H1 (cell line): ENCODE measurements at regions not wholly inside any gene's neighbourhood (a gene's known extent, or its start where the extent isn't known, plus 50 kb on each side); places are given as distances from the start of the nearest gene placed in this dataset.

ENCODE experiments used
- CTCF ChIA-PET: fragments of 300-600 bp; sonication (Branson Sonifier 250); formaldehyde crosslinking; loops from one replicate; lab custom pipeline; 2021; ENCODE audit not compliant: partially characterized antibody; lab: Charles Lee
- POLR2A ChIA-PET: fragments of 300-600 bp; sonication (Branson Sonifier 250); formaldehyde crosslinking; loops from one replicate; lab custom pipeline; 2021; ENCODE audit warnings: inconsistent platforms; ENCODE audit not compliant: partially characterized antibody; lab: Charles Lee
- DNase-seq, 2 experiments: peaks; one replicate each; pipeline versions ENCODE4 v3.0.0 to v3.0.0-alpha.2; 2010 to 2022; ENCODE audit warnings: low spot score in 2 of 2, low read depth in 1 of 2, mixed read lengths in 1 of 2
- FAIRE-seq: peaks from 2 replicates; lab custom pipeline; 2011; peaks lifted over from hg19 to GRCh38; lab: Jason Lieb, UNC
- H2AFZ ChIP-seq: 2 replicates; pipeline ENCODE4 v1.8.1; 2012; ENCODE audit warnings: low read length, inconsistent platforms
- H2AK5ac ChIP-seq: 2 replicates; pipeline ENCODE4 v1.6.1; 2013; ENCODE audit warnings: low read depth, low read length
- H2BK120ac ChIP-seq: replicated peaks from 2 replicates; pipeline ENCODE3; 2013; ENCODE audit warnings: low read depth, low read length, inconsistent platforms
- H2BK12ac ChIP-seq: 2 replicates; pipeline ENCODE4 v1.6.1; 2013; ENCODE audit warnings: low read depth, low read length
- H2BK15ac ChIP-seq: 2 replicates; pipeline ENCODE4 v1.6.1; 2013; ENCODE audit warnings: low read length
- H2BK20ac ChIP-seq: 2 replicates; pipeline ENCODE4 v1.6.1; 2013; ENCODE audit warnings: low read length
- H2BK5ac ChIP-seq: 2 replicates; pipeline ENCODE4 v1.6.1; 2013; ENCODE audit warnings: low read depth, low read length
- H3K14ac ChIP-seq: 2 replicates; pipeline ENCODE4 v1.6.1; 2013; ENCODE audit warnings: inconsistent platforms; ENCODE audit not compliant: insufficient read length
- H3K18ac ChIP-seq: 2 replicates; pipeline ENCODE4 v1.6.1; 2013; ENCODE audit warnings: low read length; ENCODE audit errors: extremely low read depth
- H3K23ac ChIP-seq: 2 replicates; pipeline ENCODE4 v1.6.1; 2013; ENCODE audit warnings: inconsistent platforms; ENCODE audit not compliant: insufficient read length
- H3K23me2 ChIP-seq: 2 replicates; pipeline ENCODE4 v1.6.1; 2013; ENCODE audit warnings: low read depth, low read length
- H3K27ac ChIP-seq: 2 replicates; pipeline ENCODE4 v1.6.1; 2011; ENCODE audit warnings: low read depth, low read length, inconsistent platforms
- H3K27me3 ChIP-seq, 4 experiments: replicated peaks in 1 of 4; 1 replicate in 1 of 4; 2 replicates in 3 of 4; pipeline versions ENCODE4 v1.6.1 to v1.8.1; 2011 to 2013; ENCODE audit warnings: low read length in 3 of 4, mild to moderate bottlenecking in 3 of 4, inconsistent platforms in 2 of 4, mixed read lengths in 2 of 4, moderate library complexity in 1 of 4; ENCODE audit not compliant: control insufficient read depth in 3 of 4, insufficient read depth in 3 of 4; ENCODE audit errors: extremely low read depth in 1 of 4
- H3K36me3 ChIP-seq, 4 experiments: 2 replicates each; pipeline versions ENCODE4 v1.6.1 to v1.8.1; 2011 to 2013; ENCODE audit warnings: mild to moderate bottlenecking in 4 of 4, low read length in 3 of 4, moderate library complexity in 2 of 4, control low read depth in 1 of 4, inconsistent platforms in 1 of 4; ENCODE audit not compliant: insufficient read depth in 4 of 4, control insufficient read depth in 2 of 4
- H3K4ac ChIP-seq: replicated peaks from 2 replicates; pipeline ENCODE3; 2013; ENCODE audit warnings: low read length, low read depth, mixed read lengths, inconsistent platforms; ENCODE audit not compliant: insufficient read length
- H3K4me1 ChIP-seq, 4 experiments: replicated peaks in 1 of 4; 1 replicate in 1 of 4; 2 replicates in 3 of 4; pipeline versions ENCODE4 v1.6.1 to v1.8.1; 2011 to 2013; ENCODE audit warnings: low read length in 3 of 4, inconsistent platforms in 2 of 4, mixed read lengths in 1 of 4; ENCODE audit not compliant: insufficient read depth in 4 of 4, control insufficient read depth in 3 of 4
- H3K4me2 ChIP-seq, 2 experiments: 2 replicates each; pipeline versions ENCODE4 v1.6.1 to v1.8.1; 2011 to 2013; ENCODE audit warnings: low read depth in 2 of 2, low read length in 2 of 2, control low read depth in 1 of 2, inconsistent platforms in 1 of 2, mild to moderate bottlenecking in 1 of 2; ENCODE audit not compliant: insufficient read depth in 1 of 2
- H3K4me3 ChIP-seq, 4 experiments: fragments of 200-600, 300-600 bp in 1 of 4; sonication (generic), shearing (Covaris generic), sonication (Bioruptor Twin) in 1 of 4; 2 replicates each; pipeline versions ENCODE4 v1.5.1 to v1.8.1; 2011 to 2016; ENCODE audit warnings: low read length in 4 of 4, low read depth in 3 of 4, control low read depth in 2 of 4, inconsistent platforms in 2 of 4, mild to moderate bottlenecking in 2 of 4, mixed read lengths in 1 of 4, moderate library complexity in 1 of 4; ENCODE audit not compliant: insufficient read depth in 2 of 4; ENCODE audit errors: extremely low read depth in 1 of 4
- H3K56ac ChIP-seq: replicated peaks from 2 replicates; pipeline ENCODE3; 2013; ENCODE audit warnings: low read depth, mild to moderate bottlenecking, mixed read lengths, low read length, inconsistent platforms; ENCODE audit not compliant: insufficient read length
- H3K79me1 ChIP-seq: 2 replicates; pipeline ENCODE4 v1.6.1; 2013; ENCODE audit warnings: low read depth, low read length, control low read depth
- H3K79me2 ChIP-seq, 2 experiments: 2 replicates each; pipeline versions ENCODE4 v1.6.1 to v1.8.1; 2012 to 2013; ENCODE audit warnings: low read length in 2 of 2, mild to moderate bottlenecking in 2 of 2, inconsistent platforms in 1 of 2; ENCODE audit not compliant: insufficient read depth in 2 of 2, control insufficient read depth in 1 of 2
- H3K9ac ChIP-seq, 4 experiments: replicated peaks in 1 of 4; 1 replicate in 1 of 4; 2 replicates in 3 of 4; pipeline versions ENCODE4 v1.6.1 to v1.8.1; 2011 to 2013; ENCODE audit warnings: low read depth in 3 of 4, low read length in 3 of 4, control low read depth in 2 of 4, mild to moderate bottlenecking in 2 of 4, moderate library complexity in 2 of 4, inconsistent platforms in 1 of 4; ENCODE audit errors: extremely low read depth in 1 of 4
- H3K9me3 ChIP-seq, 2 experiments: 2 replicates each; pipeline versions ENCODE4 v1.6.1 to v1.8.1; 2012 to 2013; ENCODE audit warnings: mild to moderate bottlenecking in 2 of 2, moderate library complexity in 2 of 2, control low read depth in 1 of 2, inconsistent platforms in 1 of 2, low read depth in 1 of 2, low read length in 1 of 2, mixed read lengths in 1 of 2; ENCODE audit not compliant: insufficient read depth in 2 of 2
- H4K20me1 ChIP-seq, 2 experiments: replicated peaks in 1 of 2; 2 replicates each; pipeline versions ENCODE3 to v1.8.1; 2011 to 2013; ENCODE audit warnings: inconsistent platforms in 2 of 2, low read length in 2 of 2, mild to moderate bottlenecking in 1 of 2; ENCODE audit not compliant: insufficient read depth in 2 of 2, control insufficient read depth in 1 of 2
- H4K5ac ChIP-seq: 2 replicates; pipeline ENCODE4 v1.6.1; 2013; ENCODE audit warnings: low read length, low read depth, mixed read lengths, inconsistent platforms; ENCODE audit not compliant: insufficient read length
- H4K8ac ChIP-seq: 2 replicates; pipeline ENCODE4 v1.8.0; 2013; ENCODE audit warnings: mild to moderate bottlenecking, moderate library complexity, low read length, inconsistent platforms; ENCODE audit not compliant: insufficient read depth; ENCODE audit errors: extremely low read depth
- H4K91ac ChIP-seq: replicated peaks from 2 replicates; pipeline ENCODE3; 2013; ENCODE audit warnings: low read length, mixed read lengths, inconsistent platforms; ENCODE audit not compliant: insufficient read length
- SIX5 ChIP-seq: IDR thresholded peaks from 2 replicates; pipeline ENCODE4 v1.6.1; 2011; ENCODE audit warnings: mild to moderate bottlenecking, low read depth, low read length
- WGBS, 2 experiments: shearing (Covaris generic) in 1 of 2; methylation state at CpG; one replicate each; pipeline versions ENCODE4 v1.1.6 to v1.1.7; 2013 to 2015; ENCODE audit warnings: low lambda C conversion rate in 2 of 2, mixed read lengths in 2 of 2, inconsistent platforms in 1 of 2, low coverage in 1 of 2, missing lambda C conversion rate in 1 of 2; ENCODE audit not compliant: insufficient replicate concordance in 2 of 2, insufficient coverage in 1 of 2, insufficient read length in 1 of 2; ENCODE audit errors: extremely low coverage in 1 of 2, missing lambda C conversion rate in 1 of 2; 5-methylcytosine and 5-hydroxymethylcytosine counted together
- TF ChIP-seq, protein P1 (sequence below): IDR thresholded peaks from 2 replicates; pipeline ENCODE4 v1.6.1; 2011; ENCODE audit warnings: low read depth, mild to moderate bottlenecking, low read length; ENCODE audit not compliant: insufficient read depth

- TF ChIP-seq, protein P1, sequence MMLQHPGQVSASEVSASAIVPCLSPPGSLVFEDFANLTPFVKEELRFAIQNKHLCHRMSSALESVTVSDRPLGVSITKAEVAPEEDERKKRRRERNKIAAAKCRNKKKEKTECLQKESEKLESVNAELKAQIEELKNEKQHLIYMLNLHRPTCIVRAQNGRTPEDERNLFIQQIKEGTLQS = no peak
- no peak for TF ChIP-seq SIX5
- TF ChIP-seq, all 59 proteins: peak for 0
- H2BK12ac ChIP-seq = no peak overlapping the region
- no peak overlapping the region for H2BK5ac ChIP-seq
- H4K5ac ChIP-seq = no peak overlapping the region
- H3K56ac ChIP-seq = no peak overlapping the region
- no peak overlapping the region for H3K9ac ChIP-seq
- no peak for DNase-seq
- 77% methylated on average over 2 of the region's 2 CpGs; no CpG with 5 or more reads in 1 of the 2 experiments for WGBS, 2 experiments
- CTCF ChIA-PET = interaction anchor here (0.7 to 0.8 kb wide), 2 partner anchors 26 to 286 kb away, joined by 3 read pairs; no protein-coding TSS in a partner anchor
- H3K18ac ChIP-seq = no peak overlapping the region
- H3K23ac ChIP-seq = no peak overlapping the region
- H2AK5ac ChIP-seq = no peak overlapping the region
- H2BK15ac ChIP-seq = no peak overlapping the region
- H3K27me3 ChIP-seq = no peaks in the 10 kb centered on the region
- H2AFZ ChIP-seq = peak overlapping the region; percentile 9; the same call in 1 of the 2 replicates
- H3K14ac ChIP-seq = no peak overlapping the region
- no peaks in the 10 kb centered on the region for H3K23me2 ChIP-seq
- H3K4me1 ChIP-seq = 0 out of 7 replicates have a peak, but pooled peaks cover 0 to 2% (median 0%) of the 10 kb centered on the region in 4 experiments
- no peaks in the 10 kb centered on the region for H4K20me1 ChIP-seq
- no peak overlapping the region for H2BK120ac ChIP-seq
- no peak overlapping the region for H4K8ac ChIP-seq
- no peak overlapping the region for H3K27ac ChIP-seq
- H3K9me3 ChIP-seq = no peaks in the 10 kb centered on the region
- FAIRE-seq = no peak
- no peak overlapping the region for H3K4me2 ChIP-seq
- no peak overlapping the region for H3K4me3 ChIP-seq
- H3K36me3 ChIP-seq = no peaks in the 10 kb centered on the region
- POLR2A ChIA-PET = interaction anchor here (0.9 kb wide), 1 partner anchor 165 kb away, joined by 5 read pairs; no protein-coding TSS in a partner anchor
- no peaks in the 10 kb centered on the region for H3K79me2 ChIP-seq
- no peak overlapping the region for H4K91ac ChIP-seq
- H3K79me1 ChIP-seq = no peaks in the 10 kb centered on the region
- no peak overlapping the region for H3K4ac ChIP-seq
- H2BK20ac ChIP-seq = no peak overlapping the region
Observed at GRCh38 chr6:93889713-93890112, 470.4 kb upstream of the EPHA7 start.
